ENCODE measurements at regions not wholly inside any gene's neighbourhood (a gene's known extent, or its start where the extent isn't known, plus 50 kb on each side); places are given as distances from the start of the nearest gene placed in this dataset.
"Not testable (repeated sequence)": the region's sequence is repeated elsewhere in the genome, so short reads cannot be mapped to it uniquely, and the experiment has no call there.

DNA sequence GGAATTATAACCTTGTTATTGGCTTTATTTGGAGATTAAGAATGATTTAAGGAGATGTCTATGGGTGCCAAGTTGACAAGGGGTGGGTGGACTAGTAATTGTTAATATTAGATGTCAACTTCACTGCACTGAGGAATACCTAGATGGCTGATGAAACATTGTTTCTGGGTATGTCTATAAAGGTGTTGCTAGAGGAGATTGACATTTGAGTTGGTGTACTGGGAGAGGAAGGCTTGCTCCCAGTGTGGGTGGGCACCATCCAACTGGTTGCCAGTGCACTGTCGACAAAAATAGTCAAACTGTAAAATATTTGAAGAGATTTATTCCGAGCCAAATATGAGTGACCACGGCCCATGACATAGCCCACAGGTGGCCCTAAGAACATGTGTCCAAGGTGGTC, 378.8 kb downstream of the NDFIP2 start:
- no peak for DNase-seq

DNA sequence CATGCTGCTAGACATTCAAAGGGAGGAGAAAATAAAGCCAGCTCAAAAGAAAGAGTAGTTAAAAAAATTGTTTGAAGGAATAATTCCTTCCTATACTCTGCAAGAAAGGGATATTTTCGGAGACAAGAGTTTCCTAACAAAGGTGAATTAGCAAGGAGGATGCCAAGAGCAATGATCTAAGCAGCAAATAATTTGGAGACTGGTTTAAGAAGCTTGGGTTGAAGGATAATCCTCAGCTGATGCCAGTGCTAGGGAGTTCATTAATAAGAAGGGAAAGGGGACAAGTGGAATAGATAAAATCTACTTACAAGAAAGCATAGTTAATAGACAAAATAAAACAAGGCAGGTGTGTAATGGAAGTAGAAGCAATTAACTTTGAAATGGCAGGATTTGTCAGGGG, 372.3 kb downstream of the NDFIP2 start:
- DNase-seq = no peak

DNA sequence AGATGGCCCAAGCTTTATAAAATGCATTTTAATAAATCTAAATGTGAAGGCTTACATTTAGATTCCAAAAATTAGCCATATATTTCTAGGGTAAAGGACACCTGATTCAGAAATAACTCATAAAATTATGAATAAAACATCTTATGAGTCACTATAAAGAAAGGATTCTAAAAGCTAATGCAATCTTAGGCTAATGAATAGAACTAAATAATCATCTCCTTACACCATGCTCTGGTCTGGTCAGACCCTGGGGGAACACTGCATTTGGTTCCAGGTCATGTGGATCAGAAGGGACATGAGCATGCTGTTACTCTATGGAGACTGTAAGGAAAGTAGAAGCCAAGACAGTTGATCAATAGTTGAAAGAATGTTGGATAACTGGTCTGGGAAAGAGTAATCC, 370.4 kb downstream of the NDFIP2 start:
- no peak for DNase-seq

DNA sequence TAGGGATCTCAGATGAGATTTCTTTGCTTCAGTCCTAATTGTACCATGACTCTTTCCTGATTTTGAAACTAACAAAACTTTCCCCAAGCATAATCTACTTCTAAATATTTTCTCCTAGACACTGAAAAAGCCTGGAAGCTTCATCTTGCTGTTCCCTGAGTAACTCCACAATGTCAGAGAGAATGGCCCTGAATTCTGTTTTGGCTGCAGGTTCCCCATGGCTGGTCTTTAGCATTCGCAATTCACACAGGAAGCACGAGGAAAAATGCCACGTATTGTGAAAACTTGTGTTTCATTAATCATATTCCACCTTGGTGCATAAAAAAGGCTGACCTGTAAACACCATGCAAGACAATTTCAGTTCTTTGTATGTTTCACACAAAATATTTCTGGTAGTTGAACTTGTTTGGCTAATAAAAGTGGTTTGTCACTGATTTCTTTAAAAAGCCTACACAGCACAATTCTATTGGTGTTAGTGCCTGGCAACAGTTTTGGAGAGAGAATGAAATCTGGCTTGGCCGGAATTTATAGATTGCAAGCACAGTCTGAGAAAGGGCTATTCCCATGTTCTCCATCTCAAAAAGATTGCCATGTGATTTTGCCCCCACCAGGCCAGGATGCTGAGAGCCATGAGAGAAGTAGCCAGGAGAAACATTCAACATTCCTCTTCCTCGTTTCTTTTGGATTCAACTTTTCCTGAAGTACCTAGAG, 367.1 kb downstream of the NDFIP2 start:
- no peak for DNase-seq

DNA sequence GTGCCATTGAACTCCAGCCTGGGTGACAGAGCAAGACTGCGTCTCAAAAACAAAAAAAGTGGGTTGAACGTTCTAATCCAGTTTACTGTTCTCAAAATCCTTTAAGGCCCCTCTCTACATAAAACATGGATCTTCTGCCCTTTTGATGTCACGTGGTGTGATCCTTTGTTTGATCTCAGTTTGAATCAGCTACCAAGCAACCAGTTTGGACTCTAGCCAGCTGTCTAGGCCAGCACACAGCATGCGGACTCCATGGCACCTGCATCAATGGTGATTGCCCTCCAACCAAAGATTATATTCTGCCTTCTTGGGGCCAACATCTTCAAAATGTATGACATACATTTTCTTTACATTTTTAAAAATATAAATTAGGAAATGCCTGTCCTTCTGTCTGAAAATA, 365.4 kb downstream of the NDFIP2 start:
- no peak for DNase-seq

DNA sequence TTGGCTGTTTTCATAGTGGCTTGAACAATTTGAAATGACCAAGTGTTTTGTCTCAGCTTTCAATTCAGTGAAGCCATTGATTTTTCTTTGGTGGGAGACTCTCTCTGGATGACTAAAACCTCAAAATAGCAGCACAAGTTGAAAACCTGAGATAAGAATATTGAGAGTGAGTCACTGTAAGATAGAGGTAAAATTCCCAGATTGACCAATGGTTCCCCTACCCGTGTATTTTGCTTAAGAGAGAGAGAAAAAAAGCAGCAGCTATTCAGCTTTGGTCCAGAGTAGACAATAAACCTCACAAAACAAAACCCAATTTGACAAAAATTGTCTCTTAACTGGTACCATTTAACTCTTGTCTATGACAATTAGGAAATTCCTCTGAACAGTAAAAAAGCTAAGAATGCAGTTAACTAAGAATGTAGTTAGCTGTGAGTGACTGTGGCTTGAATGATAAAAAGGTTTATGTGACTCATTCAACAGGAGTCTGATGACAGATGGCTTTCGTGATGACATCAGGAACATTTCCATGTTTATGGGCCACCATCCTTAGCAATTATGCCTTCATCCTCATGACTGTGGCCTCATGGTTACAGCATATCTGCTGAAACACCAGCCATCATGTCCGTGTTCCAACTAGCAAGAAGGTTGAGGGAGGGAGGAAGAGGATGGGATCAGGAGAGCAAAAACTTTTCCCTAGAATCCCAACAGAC, 356.9 kb downstream of the NDFIP2 start:
- DNase-seq = no peak

DNA sequence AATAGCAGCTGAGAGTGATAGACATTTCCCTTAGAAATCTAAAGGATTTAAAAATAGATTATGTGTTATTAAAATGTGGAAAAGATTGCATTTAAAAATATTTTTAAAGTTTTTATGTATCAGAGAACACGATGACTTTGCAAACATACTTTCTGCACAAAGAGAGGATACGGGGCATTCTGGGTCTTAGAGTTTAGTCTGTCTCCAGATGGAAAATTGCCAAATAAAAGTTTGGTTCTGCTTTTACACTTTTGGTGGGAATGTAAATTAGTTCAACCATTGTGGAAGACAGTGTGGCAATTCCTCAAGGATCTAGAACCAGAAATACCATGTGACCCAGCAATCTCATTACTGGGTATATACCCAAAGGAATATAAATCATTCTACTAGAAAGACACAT, 355.2 kb downstream of the NDFIP2 start:
- DNase-seq = not testable (repeated sequence)

DNA sequence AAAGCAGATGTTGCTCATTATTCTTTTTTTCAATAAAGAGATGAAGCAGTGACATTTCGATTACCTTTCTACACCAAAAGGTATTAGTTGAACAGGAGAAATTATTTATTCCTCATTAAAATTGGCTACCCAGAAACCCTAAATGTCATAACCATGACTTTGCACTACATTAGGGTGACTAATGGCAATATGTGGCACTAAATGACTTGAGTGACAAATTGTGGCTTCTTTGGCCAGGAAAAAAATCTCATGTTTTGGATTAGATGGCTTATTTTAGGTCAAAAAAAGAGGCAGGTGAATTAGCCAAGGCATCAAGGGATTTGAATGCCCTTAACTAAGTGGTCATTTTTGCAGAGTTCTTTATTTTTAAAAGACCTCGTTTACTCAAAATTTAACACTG, 353.9 kb downstream of the NDFIP2 start:
- DNase-seq = no peak

DNA sequence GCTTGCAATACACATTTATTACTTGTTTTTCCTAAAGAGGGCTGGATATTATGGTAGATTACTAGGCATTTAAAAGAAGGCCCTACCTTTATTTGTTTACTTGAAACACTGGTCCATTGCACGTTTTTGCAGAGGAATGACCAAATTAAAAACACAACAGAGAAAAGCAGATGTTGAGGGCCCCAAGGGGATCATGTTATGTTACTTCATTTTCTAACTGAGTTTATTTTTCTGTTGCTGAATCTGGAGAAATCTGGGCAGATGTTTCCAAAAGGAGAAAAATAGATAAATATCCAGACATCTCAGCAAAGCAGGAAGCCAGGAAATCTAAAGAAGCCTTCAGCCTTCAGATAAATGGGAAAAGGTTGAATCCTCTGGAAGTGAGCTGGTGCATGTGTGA, 353.0 kb downstream of the NDFIP2 start:
- no peak for DNase-seq

DNA sequence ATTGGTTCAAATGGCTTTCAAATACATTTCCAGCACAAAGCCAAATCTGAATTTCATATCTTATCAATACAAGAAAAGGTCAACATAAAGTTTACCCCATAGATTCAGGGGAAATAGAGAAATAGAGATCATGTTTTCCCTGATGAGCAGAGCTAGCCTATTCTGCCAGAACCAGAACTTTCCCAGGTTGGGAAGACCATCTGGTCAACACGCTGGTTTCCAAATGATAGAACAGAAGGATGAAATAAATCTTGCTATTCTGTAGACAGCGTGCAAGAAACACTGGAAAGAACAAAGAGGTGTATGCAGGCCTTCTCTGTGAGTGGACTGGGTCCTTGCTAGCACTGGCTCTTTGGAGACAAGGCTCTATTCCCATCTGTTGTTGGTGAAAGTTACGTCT, 350.6 kb downstream of the NDFIP2 start:
- DNase-seq = no peak

DNA sequence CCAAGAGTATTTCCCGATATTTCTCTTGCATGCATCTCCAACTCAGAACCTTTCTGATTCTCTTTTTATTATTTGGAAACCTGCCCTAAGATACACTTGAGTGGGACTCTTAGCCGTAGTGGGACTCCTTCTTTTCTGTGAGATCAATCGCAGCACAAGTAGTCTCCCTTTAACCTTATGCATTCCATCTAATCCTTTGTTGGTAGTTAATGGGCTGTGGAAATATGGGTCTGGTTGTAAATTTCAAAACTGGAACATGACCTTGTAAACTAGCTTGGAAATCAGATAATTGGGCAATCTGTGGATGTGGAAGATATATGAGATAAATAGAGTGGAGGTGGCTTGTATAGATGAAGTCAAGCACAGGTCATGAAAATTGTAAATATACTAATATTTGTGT, 350.0 kb downstream of the NDFIP2 start:
- no peak for DNase-seq

DNA sequence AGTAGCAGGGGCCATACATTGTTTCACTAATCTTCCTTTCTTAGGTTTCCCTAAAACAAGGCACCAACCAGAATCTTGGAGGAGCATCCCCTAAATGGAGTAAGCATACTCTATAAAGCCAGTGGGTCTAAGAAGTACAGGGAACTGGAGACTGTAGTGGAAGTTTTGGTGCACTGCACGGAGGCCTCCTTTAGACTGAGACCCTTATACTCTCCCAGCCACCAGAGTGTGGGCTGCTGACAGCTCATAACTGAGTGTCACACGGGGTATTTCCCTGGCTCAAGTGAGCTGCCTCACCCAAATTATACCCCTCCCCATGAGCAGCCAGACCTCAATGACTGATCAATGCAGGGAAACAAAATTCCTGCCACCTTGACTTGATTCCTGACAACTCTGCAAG, 349.5 kb downstream of the NDFIP2 start:
- no peak for DNase-seq

DNA sequence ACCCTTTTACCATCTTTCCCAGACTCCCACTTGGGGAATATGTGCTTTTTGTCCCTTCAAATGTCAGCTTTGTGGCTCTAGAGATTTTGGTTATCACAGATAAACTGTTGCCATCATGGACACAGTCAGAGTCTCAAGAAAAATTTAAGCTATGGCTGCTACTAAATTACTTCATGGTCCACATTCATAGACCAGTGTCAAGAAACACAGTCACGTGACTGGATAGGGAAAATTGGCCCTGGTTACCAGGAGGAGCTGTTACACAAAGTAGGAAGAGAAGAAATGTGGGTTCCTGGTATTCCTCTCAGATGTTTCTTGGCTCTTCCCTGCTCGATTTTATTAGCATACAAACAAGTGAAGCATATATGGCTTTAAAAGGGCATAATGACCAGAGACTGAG, 348.9 kb downstream of the NDFIP2 start:
- DNase-seq = no peak

DNA sequence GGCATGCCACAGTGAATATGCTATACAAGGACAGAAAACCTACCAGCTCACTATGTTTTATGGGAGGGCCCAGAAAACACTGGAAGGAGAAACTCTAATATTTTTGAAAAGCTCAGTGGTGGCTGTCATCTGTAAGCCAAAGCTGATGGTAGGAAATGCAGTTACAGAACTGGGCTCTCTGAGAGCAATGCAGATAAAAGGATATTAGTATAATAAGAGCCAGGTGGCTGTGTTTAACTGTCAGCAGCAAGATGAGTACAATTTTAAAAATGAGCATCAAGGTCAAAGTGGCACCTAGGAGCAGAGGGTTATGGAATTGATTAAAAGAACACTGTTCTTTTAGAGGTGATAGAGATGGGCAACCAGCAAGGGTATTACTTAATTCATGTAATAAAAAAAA, 345.0 kb downstream of the NDFIP2 start:
- DNase-seq = no peak

DNA sequence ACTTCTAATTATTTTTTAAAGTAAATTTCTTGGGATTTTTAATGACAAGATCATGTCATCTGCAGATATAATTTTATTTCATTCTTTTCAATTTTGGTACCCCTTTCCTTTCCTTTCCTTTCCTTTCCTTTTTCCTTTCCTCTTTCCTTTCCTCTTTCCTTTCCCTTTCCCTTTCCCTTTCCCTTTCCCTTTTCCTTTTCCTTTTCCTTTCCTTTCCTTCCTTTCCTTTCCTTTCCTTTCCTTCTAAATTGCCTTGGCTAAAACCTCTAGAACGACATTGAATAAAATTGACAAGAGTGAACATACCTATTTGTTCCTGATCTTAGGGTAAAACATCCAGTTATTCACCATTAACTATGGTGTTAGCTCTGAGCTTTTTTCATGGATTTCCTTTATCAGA, 334.1 kb downstream of the NDFIP2 start:
- DNase-seq = no peak

DNA sequence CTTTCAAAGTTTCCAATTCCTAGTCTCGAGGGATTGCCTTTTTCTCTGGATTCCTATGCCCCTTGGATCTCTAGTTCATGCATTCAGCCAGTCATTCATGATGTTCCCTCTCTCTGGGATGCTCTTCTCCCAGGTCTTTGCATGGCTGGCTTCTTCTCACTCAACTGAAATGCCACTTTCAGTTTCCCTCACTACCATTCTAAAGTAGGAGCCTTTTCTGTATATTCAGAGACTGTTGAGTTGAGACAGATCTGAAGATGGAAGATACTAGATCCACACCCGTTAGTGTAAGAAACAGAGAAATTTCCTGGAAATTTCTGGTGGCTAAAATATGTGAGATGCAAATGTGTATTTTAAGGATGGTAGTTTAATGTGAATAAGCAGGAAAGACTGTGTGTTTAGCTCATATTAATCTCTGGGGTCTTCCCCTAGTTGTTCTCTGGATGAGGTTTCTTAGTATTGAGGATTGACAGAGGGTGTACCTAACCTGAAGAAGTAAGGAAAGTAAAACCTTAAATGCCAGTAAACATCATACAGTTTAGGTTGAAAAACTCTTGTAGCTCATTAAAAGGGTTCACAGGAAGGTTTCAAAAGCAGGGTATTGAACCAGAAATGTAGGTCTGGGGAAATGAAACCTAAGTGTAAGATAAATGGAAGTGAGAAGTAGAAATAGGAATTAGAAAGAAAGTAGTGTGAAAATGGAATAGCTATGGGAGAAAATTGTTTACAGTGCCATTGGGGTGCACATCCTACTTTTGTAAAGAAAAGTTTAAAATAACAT, 331.3 kb downstream of the NDFIP2 start:
- no peak for DNase-seq

DNA sequence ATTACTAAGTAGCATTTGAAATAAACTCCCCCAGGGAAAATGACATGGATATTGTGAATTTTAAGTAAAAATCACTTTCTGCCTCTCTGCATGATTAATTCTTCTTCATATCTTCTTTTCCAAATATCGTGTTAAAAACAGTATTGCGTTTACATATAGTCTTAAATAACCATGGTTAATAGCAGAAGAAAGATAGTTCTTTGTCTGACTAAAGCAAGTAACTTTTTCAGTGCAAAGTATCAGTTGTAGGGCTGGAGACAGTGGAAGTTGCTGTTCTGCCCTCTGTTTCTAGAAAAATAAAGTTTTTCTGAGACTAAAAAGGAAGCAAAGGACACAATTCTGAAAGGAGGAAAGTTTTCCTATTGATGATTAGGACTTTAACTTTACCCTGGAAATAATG, 330.2 kb downstream of the NDFIP2 start:
- DNase-seq = no peak

DNA sequence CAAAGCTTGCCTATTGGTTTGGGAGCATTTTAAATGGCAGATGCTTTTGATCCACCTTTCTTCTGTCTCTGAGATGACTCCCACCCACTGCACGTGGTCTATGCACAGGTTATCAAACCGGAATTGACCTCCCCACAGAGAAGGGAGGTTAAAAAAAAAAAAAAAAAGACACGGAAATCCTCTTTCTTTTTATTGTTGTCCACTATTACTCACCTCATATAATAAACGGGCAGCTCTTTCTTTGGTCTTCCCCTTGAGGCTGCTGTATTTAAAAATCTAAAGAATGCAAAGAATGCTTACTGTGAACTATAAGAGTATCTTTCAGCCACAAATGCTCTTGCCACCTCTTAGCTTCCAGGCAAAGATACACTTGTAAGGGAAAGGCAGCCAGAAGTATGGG, 329.7 kb downstream of the NDFIP2 start:
- DNase-seq = no peak

DNA sequence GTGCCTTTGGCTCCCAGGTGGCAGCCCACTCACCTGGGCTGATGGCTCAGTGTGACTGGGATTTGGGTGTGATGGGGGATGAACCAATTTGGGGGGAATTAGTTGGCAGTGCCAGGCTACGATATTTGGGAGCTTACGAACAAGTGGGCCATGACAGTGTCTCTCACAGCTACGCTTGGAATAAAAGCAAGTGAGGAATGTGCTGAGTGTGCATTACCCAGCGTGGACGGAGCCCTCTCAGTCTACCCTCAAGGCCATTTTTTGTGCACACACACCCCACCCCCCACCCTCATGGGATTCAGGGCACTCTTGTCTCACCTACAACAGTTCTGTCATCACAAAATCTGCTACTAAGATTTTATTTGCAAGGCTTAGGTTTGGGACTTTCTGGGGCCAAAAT, 329.1 kb downstream of the NDFIP2 start:
- DNase-seq = no peak

DNA sequence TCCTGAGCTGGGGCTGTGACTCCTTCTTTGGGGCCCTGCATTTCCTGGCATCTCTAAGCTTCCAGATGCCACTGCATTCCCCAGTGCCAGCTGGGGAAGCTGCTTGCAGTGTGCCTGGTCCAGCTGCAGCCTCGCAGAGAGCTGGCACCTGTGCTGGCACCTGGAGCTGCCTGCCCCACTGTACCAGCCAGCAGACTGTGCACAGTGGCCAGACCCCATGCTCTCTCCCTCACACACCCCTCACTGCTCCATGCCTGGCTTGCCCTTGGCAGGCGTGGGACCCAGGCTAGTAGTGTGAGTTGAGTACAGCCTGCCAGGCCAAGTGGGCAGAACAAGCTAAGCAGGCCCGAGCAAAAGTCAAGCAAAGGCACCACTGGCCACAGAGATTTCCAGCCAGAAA, 327.5 kb downstream of the NDFIP2 start:
- DNase-seq = no peak

DNA sequence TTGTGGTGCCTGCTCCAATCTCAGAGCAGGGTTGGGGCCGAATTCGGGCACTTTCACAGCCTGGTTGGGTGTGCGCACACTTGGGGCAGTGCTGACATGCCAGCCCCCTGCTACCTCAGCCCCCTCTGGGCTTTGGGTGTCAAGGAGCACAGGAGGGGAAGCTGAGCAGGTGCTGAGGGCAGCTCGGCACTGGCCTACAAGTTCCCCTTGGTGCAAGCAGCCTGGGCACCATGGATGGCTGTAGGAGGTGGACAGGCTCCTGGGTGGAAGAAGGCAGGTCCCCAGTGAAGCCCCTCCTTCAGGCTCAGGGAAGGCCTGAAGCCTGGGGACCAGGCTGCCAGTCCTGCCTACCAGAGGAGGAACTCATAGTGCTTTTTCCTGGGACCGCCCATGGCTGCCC, 326.6 kb downstream of the NDFIP2 start:
- DNase-seq = no peak

DNA sequence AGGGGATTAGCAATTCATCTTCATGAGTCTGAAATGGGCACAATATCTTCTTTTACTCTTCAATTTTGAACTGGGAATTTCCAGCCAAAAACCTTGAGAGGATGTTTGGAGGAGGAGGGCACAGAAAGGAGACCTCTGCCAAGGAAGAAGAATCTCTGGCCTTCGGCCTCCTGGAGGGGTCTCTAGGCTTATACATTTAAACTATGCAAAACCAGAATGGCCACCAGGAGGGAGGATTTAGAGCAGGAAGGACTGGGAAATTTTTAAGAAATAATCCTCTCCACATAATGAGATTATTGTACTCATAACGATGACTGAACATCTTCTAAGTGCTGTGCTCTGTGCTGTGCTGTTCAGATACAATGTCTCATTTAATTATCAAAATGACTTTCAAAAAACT, 325.9 kb downstream of the NDFIP2 start:
- DNase-seq = no peak

DNA sequence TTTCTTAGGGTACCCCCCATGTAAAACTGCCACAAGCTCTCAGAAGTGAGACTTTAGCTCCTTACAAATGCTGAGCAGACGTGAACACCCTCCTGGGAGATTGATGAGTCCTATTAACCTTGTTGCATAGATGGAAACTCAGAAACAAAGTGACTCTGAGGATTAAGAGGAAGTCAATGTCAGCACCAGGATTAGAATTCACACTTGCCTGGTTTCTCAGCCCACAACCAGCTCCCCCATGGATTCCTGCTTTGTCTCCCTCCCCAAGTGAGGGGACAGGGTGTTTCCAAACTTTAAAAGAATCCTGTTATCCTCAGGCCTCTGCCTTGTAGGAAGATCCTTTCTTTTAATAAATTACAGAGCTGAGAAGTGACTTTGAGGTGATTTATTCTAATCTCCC, 324.4 kb downstream of the NDFIP2 start:
- no peak for DNase-seq

DNA sequence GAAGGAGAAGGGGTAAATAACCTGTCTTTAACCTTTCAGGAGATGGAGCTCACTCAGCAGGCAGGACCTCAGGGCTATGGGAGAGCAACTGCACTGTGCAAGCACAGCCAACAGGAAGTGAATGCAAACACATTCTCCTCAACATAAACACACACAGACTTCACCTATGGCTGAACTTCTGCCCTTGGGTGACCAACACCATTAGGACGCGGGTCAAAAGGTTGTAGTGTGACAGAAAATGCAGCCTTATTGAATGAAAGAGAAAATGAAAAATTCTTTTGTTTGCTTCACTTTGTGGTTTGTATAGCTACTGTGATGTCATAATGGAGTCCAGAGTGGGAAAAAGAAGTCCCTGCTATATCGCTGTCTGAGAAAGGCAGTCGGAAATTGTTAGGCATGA, 323.0 kb downstream of the NDFIP2 start:
- DNase-seq = no peak
